OCI-LY3 (cell line): ENCODE measurements at regions not wholly inside any gene's neighbourhood (a gene's known extent, or its start where the extent isn't known, plus 50 kb on each side); places are given as distances from the start of the nearest gene placed in this dataset.

ENCODE experiments used
- EZH2phosphoT487 ChIP-seq: fragments of 200-600 bp; shearing (Covaris generic); IDR thresholded peaks from 2 replicates; pipeline ENCODE4 v1.6.1; 2018; ENCODE audit warnings: antibody characterized with exemption, mixed run types, low read depth
- TF ChIP-seq, protein P1 (sequence below): fragments of 200-600, 300-600 bp; sonication (generic); IDR thresholded peaks from 2 replicates; pipeline ENCODE4 v1.5.1; 2014; ENCODE audit warnings: antibody characterized with exemption, low read length, low read depth

- TF ChIP-seq, protein P1, sequence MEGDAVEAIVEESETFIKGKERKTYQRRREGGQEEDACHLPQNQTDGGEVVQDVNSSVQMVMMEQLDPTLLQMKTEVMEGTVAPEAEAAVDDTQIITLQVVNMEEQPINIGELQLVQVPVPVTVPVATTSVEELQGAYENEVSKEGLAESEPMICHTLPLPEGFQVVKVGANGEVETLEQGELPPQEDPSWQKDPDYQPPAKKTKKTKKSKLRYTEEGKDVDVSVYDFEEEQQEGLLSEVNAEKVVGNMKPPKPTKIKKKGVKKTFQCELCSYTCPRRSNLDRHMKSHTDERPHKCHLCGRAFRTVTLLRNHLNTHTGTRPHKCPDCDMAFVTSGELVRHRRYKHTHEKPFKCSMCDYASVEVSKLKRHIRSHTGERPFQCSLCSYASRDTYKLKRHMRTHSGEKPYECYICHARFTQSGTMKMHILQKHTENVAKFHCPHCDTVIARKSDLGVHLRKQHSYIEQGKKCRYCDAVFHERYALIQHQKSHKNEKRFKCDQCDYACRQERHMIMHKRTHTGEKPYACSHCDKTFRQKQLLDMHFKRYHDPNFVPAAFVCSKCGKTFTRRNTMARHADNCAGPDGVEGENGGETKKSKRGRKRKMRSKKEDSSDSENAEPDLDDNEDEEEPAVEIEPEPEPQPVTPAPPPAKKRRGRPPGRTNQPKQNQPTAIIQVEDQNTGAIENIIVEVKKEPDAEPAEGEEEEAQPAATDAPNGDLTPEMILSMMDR: no peak
- TF ChIP-seq EZH2phosphoT487: no peak
Measured at GRCh38 chr2:187689372-187689771, 135.1 kb upstream of the TFPI start.
